HG03108 (cell line): ENCODE measurements at regions not wholly inside any gene's neighbourhood (a gene's known extent, or its start where the extent isn't known, plus 50 kb on each side); places are given as distances from the start of the nearest gene placed in this dataset.
"Not testable (repeated sequence)": the region's sequence is repeated elsewhere in the genome, so short reads cannot be mapped to it uniquely, and the experiment has no call there.

Experiments used
- ATAC-seq: cut with Tn5 transposase; IDR thresholded peaks from one replicate; pipeline ENCODE4 v1.9.1; 2021; ENCODE audit warnings: moderate library complexity; ENCODE audit not compliant: unreplicated experiment

GRCh38 chr5:113652161-113652560, 138.7 kb downstream of the YTHDC2 start:
- no peak for ATAC-seq

- no peak for ATAC-seq
Observed at GRCh38 chr5:113654828-113655227, 141.3 kb downstream of the YTHDC2 start.

GRCh38 chr5:113660206-113660605, 146.7 kb downstream of the YTHDC2 start:
- no peak for ATAC-seq

DNA sequence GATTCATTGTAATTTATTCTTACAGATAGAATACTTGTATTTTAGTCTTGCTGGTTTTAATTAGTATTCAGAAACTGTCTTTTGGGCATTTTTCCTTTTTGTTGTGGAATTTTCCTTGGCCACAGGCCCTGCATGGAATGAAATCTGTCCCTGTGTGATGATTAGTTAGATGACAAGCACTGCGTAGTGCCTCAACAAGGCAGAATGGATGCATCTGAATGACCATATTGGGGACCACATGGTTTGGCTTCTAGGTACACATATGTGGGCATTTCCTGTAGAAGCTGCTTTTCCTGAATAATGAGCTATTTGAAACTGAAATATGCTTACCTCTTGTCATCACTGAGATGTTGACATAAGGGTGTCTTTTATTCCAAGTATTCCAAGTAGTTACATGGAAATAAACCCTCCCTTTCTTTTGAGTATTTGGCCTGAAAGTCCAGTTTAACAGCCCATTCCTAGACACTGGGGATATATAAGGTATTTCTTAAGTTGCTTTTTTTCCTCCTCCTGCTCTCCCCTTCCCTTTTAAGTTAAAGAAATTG, 147.3 kb downstream of the YTHDC2 start:
- ATAC-seq: no peak

DNA sequence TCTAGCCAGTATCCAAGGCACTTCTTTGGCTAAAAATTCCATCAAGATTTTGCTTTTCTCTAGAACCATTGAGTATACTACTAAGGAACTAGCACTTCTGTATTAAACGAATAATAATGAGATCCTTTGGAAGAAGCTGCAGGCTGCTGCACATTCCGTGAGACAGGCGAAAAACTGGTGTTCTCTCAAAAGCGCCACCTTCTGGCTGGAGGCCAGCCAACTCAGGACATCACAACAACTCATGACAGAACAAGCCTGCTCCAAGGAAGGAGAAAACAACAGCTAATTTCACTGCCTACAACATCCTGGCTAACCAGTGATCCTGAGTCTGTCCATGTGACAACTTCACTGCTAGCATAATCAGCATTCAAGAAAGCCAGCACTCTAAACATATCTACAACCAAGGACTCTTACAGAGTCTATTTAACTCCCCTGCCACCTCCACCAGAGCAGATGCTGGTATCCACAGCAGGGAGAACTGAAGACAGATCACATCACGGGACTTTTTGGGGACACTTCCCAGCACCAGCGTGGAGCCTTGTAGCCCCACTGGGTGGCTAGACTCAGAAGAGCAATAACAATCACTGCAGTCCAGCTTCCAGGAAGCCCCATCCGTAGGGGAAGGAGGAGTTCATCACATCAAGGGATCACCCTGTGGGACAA, 150.5 kb downstream of the YTHDC2 start:
- no peak for ATAC-seq

GRCh38 chr5:113673041-113673440, 159.5 kb downstream of the YTHDC2 start:
- ATAC-seq: no peak

DNA sequence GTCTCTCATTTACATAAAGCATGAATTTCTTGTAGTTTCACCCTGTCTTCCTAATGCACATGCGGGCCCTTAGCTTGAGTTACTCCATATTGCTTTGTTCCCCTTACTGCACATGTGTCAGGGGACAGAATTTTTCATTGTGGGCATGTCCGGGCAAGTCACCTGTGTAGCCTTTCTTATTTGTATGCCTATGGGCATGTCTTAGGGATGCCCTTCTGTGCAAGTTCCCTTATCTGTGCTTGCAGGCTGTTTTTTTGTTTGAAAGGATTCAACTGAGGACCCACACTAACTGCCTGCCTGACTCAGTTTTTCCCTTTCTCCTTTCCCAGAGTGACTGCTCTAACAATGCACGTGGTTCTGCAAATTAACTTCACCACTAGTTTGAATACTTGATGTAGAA, 161.7 kb downstream of the YTHDC2 start:
- no peak for ATAC-seq

- ATAC-seq: no peak
Observed at GRCh38 chr5:113678202-113678601, 164.7 kb downstream of the YTHDC2 start.

DNA sequence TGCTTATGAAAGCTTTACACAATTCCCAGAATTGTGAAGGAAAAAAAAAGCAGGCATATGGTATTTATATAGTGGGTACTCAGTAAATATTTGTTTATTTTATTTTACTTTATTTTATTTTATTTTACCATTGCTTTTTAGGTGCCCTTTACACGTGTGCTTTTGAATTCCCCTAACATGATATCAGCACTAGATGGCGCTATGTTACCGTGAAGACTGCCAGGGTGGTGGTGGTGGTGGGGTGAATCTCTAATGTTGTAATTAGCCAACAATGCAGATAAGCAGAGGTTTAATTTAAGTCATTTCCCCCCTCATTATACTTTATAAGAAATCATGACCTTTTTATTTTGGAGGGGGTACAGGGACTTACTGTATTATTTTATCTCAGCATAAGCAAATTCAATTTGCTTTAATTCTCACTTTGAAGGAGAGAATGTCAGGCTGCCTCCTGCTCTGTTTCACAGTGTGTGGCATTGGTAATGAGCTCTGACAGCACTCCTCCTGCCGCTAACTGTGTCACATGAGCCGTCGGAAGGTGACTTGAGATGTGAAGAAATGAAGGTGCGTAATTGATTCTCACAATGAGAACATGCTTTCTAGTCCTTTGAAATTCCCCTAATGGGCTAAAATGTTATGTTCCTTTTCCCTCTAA, 165.6 kb downstream of the YTHDC2 start:
- no peak for ATAC-seq

- ATAC-seq: no peak
Observed at GRCh38 chr5:113680534-113680933, 167.0 kb downstream of the YTHDC2 start.

- no peak for ATAC-seq
Observed at GRCh38 chr5:113682497-113683136, 169.1 kb downstream of the YTHDC2 start.

DNA sequence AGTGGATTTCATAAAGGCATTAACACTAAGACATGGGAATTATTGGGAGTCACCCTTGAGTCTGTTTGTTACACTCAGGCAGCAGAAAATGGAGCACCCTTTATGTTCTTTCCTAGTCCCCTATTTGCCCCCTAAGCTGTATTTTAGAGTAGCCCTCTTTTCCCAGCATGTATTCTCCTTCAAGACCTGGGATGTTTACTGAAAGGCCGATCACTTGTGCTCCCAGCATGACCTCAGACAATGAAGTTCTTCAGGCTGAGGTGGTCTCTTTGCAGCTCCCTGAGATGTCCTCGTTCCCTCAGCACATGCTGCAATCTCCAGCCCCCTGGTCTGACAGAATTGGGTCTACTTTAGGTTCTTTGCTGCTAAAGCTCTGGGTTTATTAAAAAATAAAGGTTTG, 169.7 kb downstream of the YTHDC2 start:
- no peak for ATAC-seq

DNA sequence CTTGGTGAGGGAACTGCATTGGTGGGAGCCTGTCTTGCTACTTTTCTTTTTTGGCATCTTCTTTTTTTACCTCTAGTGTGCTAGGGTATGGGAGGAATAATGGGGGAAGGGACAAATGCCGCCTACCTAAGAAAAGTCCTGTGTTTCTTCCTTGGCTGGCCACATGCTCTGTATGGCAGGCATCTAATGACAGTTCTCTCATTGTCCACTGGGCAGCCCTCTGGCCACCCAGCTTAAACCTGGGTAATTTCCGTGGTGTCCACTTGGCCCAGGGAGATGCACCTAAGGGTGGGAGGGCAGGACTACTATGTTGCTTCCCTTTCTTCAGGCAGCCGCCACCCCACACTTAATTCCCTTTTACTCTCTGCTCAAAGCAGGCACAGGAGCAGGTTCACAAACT, 173.1 kb downstream of the YTHDC2 start:
- no peak for ATAC-seq

DNA sequence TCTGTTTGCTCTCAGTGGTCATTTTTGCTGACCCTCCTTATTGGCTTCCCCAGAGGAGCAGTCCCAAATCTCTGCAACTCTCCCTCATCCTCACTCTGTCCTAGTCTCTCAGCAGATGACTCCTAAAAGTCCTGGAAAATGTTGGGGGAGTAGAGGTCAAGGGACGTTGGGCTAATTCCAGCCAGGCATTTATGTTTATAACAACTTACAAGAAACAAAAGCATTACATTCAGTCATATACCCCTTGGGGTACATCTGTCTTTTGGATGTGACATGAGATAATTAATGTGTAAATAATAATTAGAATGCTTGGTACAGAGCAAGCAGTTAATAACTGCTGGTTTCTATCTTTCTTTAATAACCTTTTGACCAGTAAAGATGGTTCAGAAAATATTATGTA, 176.2 kb downstream of the YTHDC2 start:
- no peak for ATAC-seq

DNA sequence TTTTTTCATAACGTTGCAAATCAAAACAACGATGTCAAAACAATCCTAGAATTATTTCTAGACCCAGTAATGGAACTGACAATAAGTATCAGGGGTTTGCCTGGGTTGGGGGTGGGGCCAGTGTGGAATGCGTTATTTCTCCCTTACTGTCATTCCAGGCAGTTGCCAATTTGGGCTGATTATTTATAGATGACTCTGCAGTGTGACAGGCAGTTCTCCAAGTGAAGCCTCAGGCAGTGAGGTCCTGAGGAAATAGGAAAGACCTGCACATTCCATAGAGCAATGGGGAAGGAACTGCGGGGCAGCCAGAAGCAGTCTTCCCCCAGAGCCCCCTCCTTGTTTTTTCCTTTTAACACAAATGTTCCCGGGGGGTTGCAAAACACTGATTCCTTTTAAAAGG, 179.0 kb downstream of the YTHDC2 start:
- ATAC-seq: no peak

DNA sequence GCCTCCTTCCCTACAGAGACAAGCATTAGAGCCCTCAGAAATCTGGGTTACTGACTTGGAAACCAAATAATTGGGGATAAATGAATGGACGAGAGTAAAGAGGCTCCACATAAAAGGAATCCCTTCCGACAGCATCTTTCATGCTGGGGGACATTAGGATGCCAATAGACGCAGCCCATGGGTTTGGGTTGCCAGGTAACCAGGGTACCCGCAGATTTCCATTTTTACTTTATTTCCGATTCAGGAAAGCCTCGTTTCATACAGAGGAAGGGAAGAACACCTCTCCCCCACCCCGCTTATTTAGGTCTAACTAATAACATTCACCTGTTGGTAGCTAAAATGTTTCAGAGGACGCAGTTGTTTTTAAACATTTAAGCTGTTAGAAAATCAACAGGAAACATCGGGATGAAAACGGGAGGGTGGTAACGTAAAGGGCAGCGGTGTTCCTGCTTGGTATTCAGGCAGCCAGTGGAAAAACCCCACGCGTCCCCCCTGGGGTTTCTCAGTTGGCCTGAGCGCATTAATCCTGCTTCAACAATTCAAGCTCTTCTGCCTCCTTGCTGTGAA, 179.5 kb downstream of the YTHDC2 start:
- ATAC-seq: no peak

DNA sequence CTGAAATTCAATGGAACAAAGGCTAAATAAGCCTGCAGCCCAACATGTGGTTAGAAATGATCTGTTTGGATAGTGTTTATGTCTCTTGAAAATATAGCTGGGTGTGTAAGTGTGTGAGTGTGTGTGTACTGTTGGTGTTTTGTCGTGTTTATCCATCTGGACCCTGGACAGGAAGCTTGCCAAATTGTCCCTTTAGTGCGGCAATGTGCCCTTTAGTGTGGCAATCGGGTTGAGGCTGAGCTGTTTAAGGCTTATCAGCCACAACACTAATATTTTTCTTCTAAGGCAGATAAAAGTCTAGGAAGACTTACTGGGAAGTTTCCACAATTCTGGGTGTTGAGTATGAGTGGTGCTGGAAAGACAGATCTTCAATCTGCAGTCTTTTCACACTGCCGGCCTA, 180.2 kb downstream of the YTHDC2 start:
- ATAC-seq: no peak

- ATAC-seq: no peak
Observed at GRCh38 chr5:113694576-113694975, 181.1 kb downstream of the YTHDC2 start.

- no peak for ATAC-seq
Observed at GRCh38 chr5:113703266-113703665, 189.8 kb downstream of the YTHDC2 start.

DNA sequence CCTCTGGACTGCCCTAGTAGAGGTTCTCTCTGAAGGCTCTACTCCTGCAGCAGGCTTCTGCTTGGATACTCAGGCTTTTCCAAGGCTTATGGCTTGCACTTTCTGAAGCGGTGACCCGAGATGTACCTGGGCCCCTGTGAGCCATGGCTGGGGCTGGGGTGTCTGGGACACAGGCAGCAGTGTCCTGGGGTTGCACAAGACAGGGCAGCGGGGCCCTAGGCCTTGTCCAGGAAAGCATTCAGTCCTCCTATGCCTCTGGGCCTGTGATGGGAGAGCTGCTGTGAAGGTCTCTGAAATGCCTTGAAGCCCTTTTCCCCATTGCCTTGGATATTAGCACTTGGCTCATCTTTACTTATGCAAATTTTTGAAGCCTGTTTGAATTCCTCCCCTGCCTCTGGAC, 192.2 kb downstream of the YTHDC2 start:
- no peak for ATAC-seq

DNA sequence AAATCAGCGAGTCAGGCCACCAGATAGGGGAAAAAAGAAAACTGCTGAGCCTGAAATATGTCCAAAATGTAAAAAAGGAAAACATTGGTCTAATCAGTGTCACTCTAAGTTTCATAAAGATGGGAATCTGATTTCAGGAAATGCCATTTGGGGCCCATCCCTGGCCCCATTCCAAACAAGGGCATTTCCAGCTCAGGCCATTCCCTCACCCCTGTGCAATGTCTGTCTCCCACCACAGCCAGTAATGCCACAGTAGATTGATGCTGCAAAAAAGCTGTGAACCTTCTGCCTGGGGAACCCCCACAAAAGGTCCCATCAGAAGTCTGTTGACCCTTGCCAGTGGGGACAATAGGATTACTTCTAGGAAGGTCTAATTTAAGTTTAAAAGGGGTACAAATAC, 199.6 kb downstream of the YTHDC2 start:
- ATAC-seq: no peak

DNA sequence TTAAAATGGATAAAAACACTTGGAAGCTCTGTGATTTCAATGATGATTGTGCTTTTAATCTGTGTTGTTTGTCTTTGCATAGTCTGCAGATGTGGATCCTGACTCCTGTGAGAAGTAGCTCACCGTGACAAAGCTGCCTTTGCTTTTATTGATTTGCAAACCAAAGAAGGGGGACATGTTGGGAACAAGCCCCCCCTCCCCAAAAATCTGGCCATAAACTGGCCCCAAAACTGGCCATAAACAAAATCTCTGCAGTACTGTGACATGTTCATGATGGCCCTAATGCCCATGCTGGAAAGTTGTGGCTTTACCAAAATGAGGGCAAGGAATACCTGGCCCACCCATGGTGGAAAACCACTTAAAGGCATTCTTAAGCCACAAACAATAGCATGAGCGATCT, 202.4 kb downstream of the YTHDC2 start:
- ATAC-seq: not testable (repeated sequence)
